Psoas muscle (tissue), 7 donors: ENCODE measurements at regions not wholly inside any gene's neighbourhood (a gene's known extent, or its start where the extent isn't known, plus 50 kb on each side); places are given as distances from the start of the nearest gene placed in this dataset.

Source experiments
- ATAC-seq, 4 donors: fragments of 200-7000 bp; cut with Tn5 transposase; one replicate each; pipeline ENCODE4 v1.9.1; 2020; ENCODE audit warnings: moderate library complexity in 3 of 4, mild to moderate bottlenecking in 2 of 4
- DNase-seq, 2 donors: peaks; one replicate each; pipeline ENCODE4 v3.0.0-alpha.2; 2020
- H3K27ac ChIP-seq: fragments of 200-600 bp; one replicate; pipeline ENCODE4 v1.8.0; 2022
- H3K27me3 ChIP-seq, 3 donors: fragments of 200-600 bp in 1 of 3; one replicate each; pipeline versions ENCODE4 v1.6.1 to v1.8.0; 2013 to 2022; ENCODE audit warnings: low read length in 2 of 3, mild to moderate bottlenecking in 2 of 3, moderate library complexity in 1 of 3; ENCODE audit not compliant: insufficient read depth in 3 of 3
- H3K36me3 ChIP-seq, 2 donors: fragments of 200-600 bp in 1 of 2; one replicate each; pipeline versions ENCODE4 v1.6.1 to v1.8.0; 2013 to 2022; ENCODE audit warnings: low read depth in 1 of 2, mild to moderate bottlenecking in 1 of 2, moderate library complexity in 1 of 2; ENCODE audit not compliant: insufficient read depth in 1 of 2
- H3K4me1 ChIP-seq: fragments of 200-600 bp; one replicate; pipeline ENCODE4 v1.8.0; 2022
- H3K4me3 ChIP-seq: fragments of 200-600 bp; one replicate; pipeline ENCODE4 v1.8.0; 2022; ENCODE audit warnings: mild to moderate bottlenecking
- H3K9me3 ChIP-seq: fragments of 200-600 bp; one replicate; pipeline ENCODE4 v1.8.0; 2022
- CTCF ChIP-seq: fragments of 200-600 bp; IDR thresholded peaks from one replicate; pipeline ENCODE4 v1.8.0; 2022; ENCODE audit warnings: antibody characterized with exemption
- WGBS, 3 donors: extraction: QIAGEN DNeasy Blood & Tissue Kit; methylation state at CpG; one replicate each; pipeline versions ENCODE4 v1.1.6 to v1.1.7; 2013; 5-methylcytosine and 5-hydroxymethylcytosine counted together
- intact Hi-C, 2 donors: fragments of 100-400 bp; cut with DNase I; formaldehyde crosslinking; loops; one replicate each; pipeline versions ENCODE4 v1.11.0 to v1.14.2; 2022
- donor health status: healthy with polysubstance abuse.
- donor health status: DM: no; HTN: no; CAD: no; lungs with moderate emphysema.
- donor health status: Bipolar disorder and iron deficiency.
- donor health status: healthy.
- donor health status: DM: yes; HTN: yes; CAD: no.
- donor health status: DM: no; HTN: no; CAD: no.
- donor health status: DM: yes; HTN: yes; CAD: no.

DNA sequence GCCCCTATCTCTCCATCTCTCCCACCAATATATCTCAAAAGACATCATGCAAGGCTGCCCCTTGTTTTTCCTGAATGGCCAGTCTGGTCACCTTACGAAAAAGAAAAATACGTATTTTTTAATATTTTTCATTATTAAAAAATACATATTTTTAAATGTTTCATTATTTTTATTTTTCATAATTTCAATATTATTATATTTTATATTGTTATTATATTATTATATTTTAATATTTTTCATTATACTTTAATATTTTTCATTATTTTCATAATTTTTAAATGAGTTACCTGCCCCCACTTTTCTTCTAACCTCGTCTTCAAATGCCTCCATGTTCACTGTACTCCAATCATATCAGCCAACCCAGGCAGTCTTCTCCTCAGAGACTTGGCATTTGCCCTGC, 116.0 kb upstream of the ERCC4 start:
- 90 to 91% (median 90%) methylated on average over 3 of the region's 3 CpGs for WGBS, 3 donors

DNA sequence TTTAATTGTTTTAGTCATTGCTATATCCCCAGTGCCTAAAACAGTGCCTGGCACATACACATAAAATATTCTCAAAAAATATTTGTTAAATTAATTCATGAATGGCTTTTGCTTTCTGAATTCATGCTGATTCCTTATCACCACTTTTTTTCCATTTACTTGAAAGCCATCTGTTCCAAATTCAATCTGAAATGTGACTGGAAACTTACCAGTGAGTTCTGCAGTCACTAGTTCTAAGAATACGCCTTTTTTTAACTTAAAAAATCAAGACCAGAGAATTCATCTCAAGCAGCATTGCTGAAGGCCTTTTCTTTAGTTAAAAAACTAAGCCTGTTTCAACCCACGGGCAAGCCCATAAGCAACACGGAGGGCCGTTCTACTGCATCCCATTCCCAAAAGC, 114.0 kb upstream of the ERCC4 start:
- ATAC-seq (no peak), DNase-seq (no peak)
- Histone ChIP-seq H3K9me3 (no peaks in the 10 kb centered on the region), H3K27ac (no peak overlapping the region), H3K4me3 (no peak overlapping the region), H3K36me3 (no peaks in the 10 kb centered on the region), H3K27me3 (peaks cover 0 to 3% (median 0%) of the 10 kb centered on the region in 3 donors), H3K4me1 (no peaks in the 10 kb centered on the region)
- intact Hi-C loops: no loop called here
- 91 to 94% (median 92%) methylated on average over 4 of the region's 4 CpGs for WGBS, 3 donors
- no peak for TF ChIP-seq CTCF

More for the DNA sequence above, 116.0 kb upstream of the ERCC4 start:
- no peak overlapping the region for H3K27ac ChIP-seq
- no peaks in the 10 kb centered on the region for H3K36me3 ChIP-seq
- peaks cover 0 to 3% (median 0%) of the 10 kb centered on the region in 3 donors for H3K27me3 ChIP-seq
- no peak for ATAC-seq
- no peak for TF ChIP-seq CTCF
- intact Hi-C loops: no loop called here
- H3K4me3 ChIP-seq: no peak overlapping the region
- no peak for DNase-seq
- no peaks in the 10 kb centered on the region for H3K4me1 ChIP-seq
- H3K9me3 ChIP-seq: no peaks in the 10 kb centered on the region

GRCh38 chr16:13806671-13807070, 113.3 kb upstream of the ERCC4 start:
- WGBS, 3 donors: 39 to 60% (median 48%) methylated on average over 5 of the region's 5 CpGs
- ATAC-seq (no peak), DNase-seq (no peak)
- no peaks in the 10 kb centered on the region for H3K4me1 ChIP-seq
- H3K36me3 ChIP-seq: no peaks in the 10 kb centered on the region
- no peaks in the 10 kb centered on the region for H3K9me3 ChIP-seq
- H3K4me3 ChIP-seq: no peak overlapping the region
- H3K27ac ChIP-seq: no peak overlapping the region
- no peak for TF ChIP-seq CTCF
- H3K27me3 ChIP-seq: peaks cover 0 to 3% (median 0%) of the 10 kb centered on the region in 3 donors
- intact Hi-C loops: no loop called here

GRCh38 chr16:13808102-13808501, 111.9 kb upstream of the ERCC4 start:
- Histone ChIP-seq H3K4me1 (no peaks in the 10 kb centered on the region), H3K27me3 (peaks cover 0 to 3% (median 0%) of the 10 kb centered on the region in 3 donors), H3K9me3 (no peaks in the 10 kb centered on the region), H3K36me3 (no peaks in the 10 kb centered on the region), H3K27ac (no peak overlapping the region), H3K4me3 (no peak overlapping the region)
- intact Hi-C loops: no loop called here
- ATAC-seq (no peak), DNase-seq (no peak)
- WGBS, 3 donors: 61 to 84% (median 69%) methylated on average over 8 of the region's 8 CpGs
- TF ChIP-seq CTCF: no peak

- Histone ChIP-seq H3K27me3 (peaks cover 0 to 4% (median 0%) of the 10 kb centered on the region in 3 donors), H3K27ac (no peak overlapping the region), H3K36me3 (no peaks in the 10 kb centered on the region), H3K4me1 (no peaks in the 10 kb centered on the region), H3K9me3 (no peaks in the 10 kb centered on the region), H3K4me3 (no peak overlapping the region)
- DNase-seq (no peak), ATAC-seq (no peak)
- intact Hi-C loops: no loop called here
- TF ChIP-seq CTCF: no peak
These were observed 110.2 kb upstream of the ERCC4 start for GRCh38 chr16:13809765-13810164.
